Heart right ventricle (tissue), 16 donors: ENCODE measurements at regions not wholly inside any gene's neighbourhood (a gene's known extent, or its start where the extent isn't known, plus 50 kb on each side); places are given as distances from the start of the nearest gene placed in this dataset.

Source experiments
- ATAC-seq, 8 donors: fragments of 200-7000 bp; cut with Tn5 transposase; one replicate each; pipeline ENCODE4 v1.9.1; 2020; ENCODE audit warnings: mild to moderate bottlenecking in 8 of 8, moderate library complexity in 8 of 8, moderate number of reproducible peaks in 1 of 8
- DNase-seq, 2 donors: peaks; one replicate each; pipeline ENCODE4 v3.0.0-alpha.2; 2020
- H3K27ac ChIP-seq, 10 donors: fragments of 200-600 bp; sonication (generic) in 2 of 10; one replicate each; pipeline versions ENCODE4 v1.5.0 to v1.8.0; 2020 to 2022; ENCODE audit warnings: mild to moderate bottlenecking in 3 of 10
- H3K27me3 ChIP-seq, 7 donors: fragments of 200-600 bp; one replicate each; pipeline ENCODE4 v1.8.0; 2021 to 2022; ENCODE audit warnings: mild to moderate bottlenecking in 2 of 7
- H3K36me3 ChIP-seq, 9 donors: fragments of 200-600 bp; sonication (generic) in 1 of 9; one replicate each; pipeline versions ENCODE4 v1.5.0 to v1.8.0; 2020 to 2022; ENCODE audit warnings: mild to moderate bottlenecking in 2 of 9
- H3K4me1 ChIP-seq, 9 donors: fragments of 200-600 bp; sonication (generic) in 1 of 9; one replicate each; pipeline versions ENCODE4 v1.5.0 to v1.8.0; 2020 to 2022; ENCODE audit warnings: mild to moderate bottlenecking in 4 of 9
- H3K4me3 ChIP-seq, 10 donors: fragments of 200-600 bp; sonication (generic) in 2 of 10; one replicate each; pipeline versions ENCODE4 v1.5.0 to v1.8.0; 2020 to 2022; ENCODE audit warnings: mild to moderate bottlenecking in 7 of 10, moderate library complexity in 2 of 10
- H3K9me3 ChIP-seq, 11 donors: fragments of 200-600 bp in 10 of 11; sonication (generic) in 2 of 11; one replicate each; pipeline versions ENCODE4 v1.5.0 to v1.8.0; 2013 to 2022; ENCODE audit warnings: mild to moderate bottlenecking in 2 of 11, control low read depth in 1 of 11, moderate library complexity in 1 of 11
- WGBS, 2 donors: extraction: QIAGEN DNeasy Blood & Tissue Kit; methylation state at CpG; one replicate each; pipeline ENCODE4 v1.1.7; 2013; ENCODE audit warnings: inconsistent platforms in 1 of 2; 5-methylcytosine and 5-hydroxymethylcytosine counted together
- intact Hi-C, 10 donors: fragments of 100-400 bp; cut with DNase I; formaldehyde crosslinking; loops; one replicate each; pipeline versions ENCODE4 v1.11.1 to v1.14.2; 2022
- TF ChIP-seq, protein P1 (sequence below), 9 donors: fragments of 200-600 bp; sonication (generic) in 2 of 9; IDR thresholded peaks; one replicate each; pipeline versions ENCODE4 v1.5.0 to v1.8.0; 2021 to 2022; ENCODE audit warnings: antibody characterized with exemption in 9 of 9, mild to moderate bottlenecking in 5 of 9, moderate library complexity in 1 of 9
- donor health status: Arrhythmogenic right ventricular cardiomyopathy.
- donor health status: ischemic (EF 13 %, LVEDD 7.1; RV severe dilation, severe dysfunction).
- donor health status: healthy with polysubstance abuse.
- donor health status: DM: no; HTN: yes; CAD: no.
- donor health status: DM: no; HTN: no; CAD: no.
- donor health status: ischemic (EF 25% LVEDD 6.9; RV normal size, moderate dysfunction).
- donor health status: ischemic (EF 25% LVEDD 5.7; RV mildly dilated, moderate dysfunction).
- donor health status: healthy.
- donor health status: DM: yes; HTN: yes; CAD: no.
- donor health status: Ischemic cardiomyopathy.
- donor health status: ischemic (EF 35%, LVEDD 5.7; RV mildly dilated, moderate dysfunction).
- donor health status: nonischemic (EF 11% LVEDD 7.7; RV severe dilation, severe dysfunction).
- donor health status: DM: yes; HTN: yes; CAD: no.
- donor health status: PGD.
- donor health status: ischemic (EF 29% LVEDD 5.4; RV normal size, mild dysfunction).
- donor health status: nonischemic (EF 23%, LVEDD 6.1; RV moderate dilation, normal function).

GRCh38 chr2:120964819-120965218 is 229.2 kb downstream of the GLI2 start:
- Histone ChIP-seq H3K27me3 (no peaks in the 10 kb centered on the region), H3K4me1 (no peaks in the 10 kb centered on the region), H3K9me3 (no peaks in the 10 kb centered on the region), H3K27ac (no peak overlapping the region), H3K4me3 (no peak overlapping the region), H3K36me3 (no peaks in the 10 kb centered on the region)
- TF ChIP-seq, protein P1, sequence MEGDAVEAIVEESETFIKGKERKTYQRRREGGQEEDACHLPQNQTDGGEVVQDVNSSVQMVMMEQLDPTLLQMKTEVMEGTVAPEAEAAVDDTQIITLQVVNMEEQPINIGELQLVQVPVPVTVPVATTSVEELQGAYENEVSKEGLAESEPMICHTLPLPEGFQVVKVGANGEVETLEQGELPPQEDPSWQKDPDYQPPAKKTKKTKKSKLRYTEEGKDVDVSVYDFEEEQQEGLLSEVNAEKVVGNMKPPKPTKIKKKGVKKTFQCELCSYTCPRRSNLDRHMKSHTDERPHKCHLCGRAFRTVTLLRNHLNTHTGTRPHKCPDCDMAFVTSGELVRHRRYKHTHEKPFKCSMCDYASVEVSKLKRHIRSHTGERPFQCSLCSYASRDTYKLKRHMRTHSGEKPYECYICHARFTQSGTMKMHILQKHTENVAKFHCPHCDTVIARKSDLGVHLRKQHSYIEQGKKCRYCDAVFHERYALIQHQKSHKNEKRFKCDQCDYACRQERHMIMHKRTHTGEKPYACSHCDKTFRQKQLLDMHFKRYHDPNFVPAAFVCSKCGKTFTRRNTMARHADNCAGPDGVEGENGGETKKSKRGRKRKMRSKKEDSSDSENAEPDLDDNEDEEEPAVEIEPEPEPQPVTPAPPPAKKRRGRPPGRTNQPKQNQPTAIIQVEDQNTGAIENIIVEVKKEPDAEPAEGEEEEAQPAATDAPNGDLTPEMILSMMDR (IDR thresholded peaks at IDR 0.05) = no peak
- no peak for ATAC-seq
- no peak for DNase-seq
- intact Hi-C loops = no loop called here
- WGBS, 2 donors = 78 to 84% methylated on average over 2 of the region's 2 CpGs

GRCh38 chr2:120966510-120967254 is 231.0 kb downstream of the GLI2 start:
- Histone ChIP-seq H3K36me3 (no peaks in the 10 kb centered on the region), H3K4me1 (no peaks in the 10 kb centered on the region), H3K27me3 (no peaks in the 10 kb centered on the region), H3K9me3 (no peaks in the 10 kb centered on the region), H3K4me3 (no peak overlapping the region), H3K27ac (no peak overlapping the region)
- WGBS, 2 donors = 89 to 92% methylated on average over 12 of the region's 12 CpGs
- intact Hi-C loops = no loop called here
- no peak for DNase-seq
- ATAC-seq = no peak
- TF ChIP-seq, protein P1 (IDR thresholded peaks at IDR 0.05) = no peak

- TF ChIP-seq, protein P1 (IDR thresholded peaks at IDR 0.05) = no peak
- peaks cover 0 to 7% (median 0%) of the 10 kb centered on the region in 9 donors for H3K36me3 ChIP-seq
- H3K27me3 ChIP-seq = no peaks in the 10 kb centered on the region
- H3K9me3 ChIP-seq = no peaks in the 10 kb centered on the region
- DNase-seq = no peak
- 92% methylated on average over 30 of the region's 30 CpGs for WGBS, 2 donors
- intact Hi-C loops = no loop called here
- no peak for ATAC-seq
- H3K4me1 ChIP-seq = no peaks in the 10 kb centered on the region
- no peak overlapping the region for H3K27ac ChIP-seq
- no peak overlapping the region for H3K4me3 ChIP-seq
Observed at GRCh38 chr2:120968307-120969015, 232.8 kb downstream of the GLI2 start.

GRCh38 chr2:120969613-120970355 is 234.1 kb downstream of the GLI2 start:
- peaks cover 0 to 4% (median 0%) of the 10 kb centered on the region in 7 donors for H3K27me3 ChIP-seq
- H3K36me3 ChIP-seq = peaks cover 0 to 7% (median 0%) of the 10 kb centered on the region in 9 donors
- intact Hi-C loops = no loop called here
- no peak overlapping the region for H3K4me3 ChIP-seq
- DNase-seq (no peak), ATAC-seq (no peak)
- TF ChIP-seq, protein P1 (IDR thresholded peaks at IDR 0.05) = no peak
- no peaks in the 10 kb centered on the region for H3K4me1 ChIP-seq
- no peak overlapping the region for H3K27ac ChIP-seq
- 83 to 85% methylated on average over 14 of the region's 14 CpGs for WGBS, 2 donors
- H3K9me3 ChIP-seq = no peaks in the 10 kb centered on the region
